ENCODE measurements at regions not wholly inside any gene's neighbourhood (a gene's known extent, or its start where the extent isn't known, plus 50 kb on each side); places are given as distances from the start of the nearest gene placed in this dataset.

DNA sequence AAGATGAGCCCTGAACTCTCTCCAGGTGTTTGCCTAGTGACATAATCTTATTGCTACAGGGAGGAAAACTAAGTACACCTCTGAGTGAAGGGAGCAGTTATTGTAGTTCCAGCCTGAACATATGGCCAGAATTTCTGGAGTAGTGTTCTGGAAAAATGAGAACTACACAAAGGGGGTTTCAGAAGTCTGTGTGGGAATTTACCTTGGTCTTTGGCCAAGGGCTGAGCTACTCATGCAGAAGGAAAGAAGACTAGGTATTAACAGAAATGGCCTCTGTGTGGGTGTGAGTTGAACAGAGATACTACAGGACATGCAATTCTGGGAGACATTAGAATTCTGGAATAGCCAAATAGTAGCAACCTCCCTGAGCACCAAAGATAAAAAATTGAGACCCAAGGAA is 1009.7 kb upstream of the GJE1 start:
- H3K4me2 ChIP-seq = no peak overlapping the region
- no peak overlapping the region for H2AFZ ChIP-seq
- no peaks in the 10 kb centered on the region for H3K79me2 ChIP-seq
- H3K4me1 ChIP-seq (ENCODE audit: insufficient read depth) = no peaks in the 10 kb centered on the region
- no peak overlapping the region for H3K27ac ChIP-seq
- no peak for DNase-seq (ENCODE audit: low spot score)
- no peaks in the 10 kb centered on the region for H4K20me1 ChIP-seq (ENCODE audit: insufficient read depth, poor library complexity, severe bottlenecking)
- H3K27me3 ChIP-seq = no peaks in the 10 kb centered on the region
- H3K4me3 ChIP-seq = no peak overlapping the region
- TF ChIP-seq EZH2phosphoT487 (IDR thresholded peaks at IDR 0.05; ENCODE audit: low read depth, severe bottlenecking, unreplicated experiment) (no peak), EZH2 (IDR thresholded peaks at IDR 0.05; ENCODE audit: borderline replicate concordance) (no peak)
- TF ChIP-seq, protein P1, sequence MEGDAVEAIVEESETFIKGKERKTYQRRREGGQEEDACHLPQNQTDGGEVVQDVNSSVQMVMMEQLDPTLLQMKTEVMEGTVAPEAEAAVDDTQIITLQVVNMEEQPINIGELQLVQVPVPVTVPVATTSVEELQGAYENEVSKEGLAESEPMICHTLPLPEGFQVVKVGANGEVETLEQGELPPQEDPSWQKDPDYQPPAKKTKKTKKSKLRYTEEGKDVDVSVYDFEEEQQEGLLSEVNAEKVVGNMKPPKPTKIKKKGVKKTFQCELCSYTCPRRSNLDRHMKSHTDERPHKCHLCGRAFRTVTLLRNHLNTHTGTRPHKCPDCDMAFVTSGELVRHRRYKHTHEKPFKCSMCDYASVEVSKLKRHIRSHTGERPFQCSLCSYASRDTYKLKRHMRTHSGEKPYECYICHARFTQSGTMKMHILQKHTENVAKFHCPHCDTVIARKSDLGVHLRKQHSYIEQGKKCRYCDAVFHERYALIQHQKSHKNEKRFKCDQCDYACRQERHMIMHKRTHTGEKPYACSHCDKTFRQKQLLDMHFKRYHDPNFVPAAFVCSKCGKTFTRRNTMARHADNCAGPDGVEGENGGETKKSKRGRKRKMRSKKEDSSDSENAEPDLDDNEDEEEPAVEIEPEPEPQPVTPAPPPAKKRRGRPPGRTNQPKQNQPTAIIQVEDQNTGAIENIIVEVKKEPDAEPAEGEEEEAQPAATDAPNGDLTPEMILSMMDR (IDR thresholded peaks at IDR 0.05; ENCODE audit: poor library complexity) = no peak
- H3K9me2 ChIP-seq (replicated peaks; ENCODE audit: insufficient read depth) = no peaks in the 10 kb centered on the region
- no peaks in the 10 kb centered on the region for H3K9me3 ChIP-seq (ENCODE audit: low read depth)
- H3K36me3 ChIP-seq (replicated peaks; ENCODE audit: insufficient read depth, low read depth) = no peaks in the 10 kb centered on the region

DNA sequence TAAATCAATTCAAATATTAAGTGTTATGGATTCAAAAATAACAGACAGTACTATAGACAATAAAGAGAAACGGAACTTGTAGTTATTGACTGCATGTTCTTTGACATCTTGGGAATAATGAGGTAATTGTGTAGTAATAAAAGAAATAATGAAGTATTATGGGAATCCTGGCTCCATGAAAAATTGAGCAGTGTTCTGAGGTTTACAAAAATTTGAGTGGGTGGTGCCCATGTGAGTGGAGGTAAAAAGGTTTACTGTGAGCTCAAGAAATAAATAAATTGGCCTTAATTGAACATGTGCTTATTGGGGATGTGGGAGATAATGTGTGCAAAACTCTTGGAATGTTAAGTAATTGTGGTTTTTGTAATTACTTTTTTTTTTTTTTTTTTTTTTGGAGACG is 1013.7 kb upstream of the GJE1 start:
- Histone ChIP-seq H3K36me3 (replicated peaks; ENCODE audit: insufficient read depth, low read depth) (no peaks in the 10 kb centered on the region), H4K20me1 (ENCODE audit: insufficient read depth, poor library complexity, severe bottlenecking) (no peaks in the 10 kb centered on the region), H3K27ac (no peak overlapping the region), H3K9me2 (replicated peaks; ENCODE audit: insufficient read depth) (no peaks in the 10 kb centered on the region), H3K4me3 (no peak overlapping the region), H3K4me2 (no peak overlapping the region), H3K27me3 (no peaks in the 10 kb centered on the region), H3K9me3 (ENCODE audit: low read depth) (no peaks in the 10 kb centered on the region), H2AFZ (no peak overlapping the region), H3K79me2 (no peaks in the 10 kb centered on the region), H3K4me1 (ENCODE audit: insufficient read depth) (no peaks in the 10 kb centered on the region)
- DNase-seq (ENCODE audit: low spot score) = no peak
- TF ChIP-seq, protein P1 (IDR thresholded peaks at IDR 0.05; ENCODE audit: poor library complexity) = no peak
- TF ChIP-seq EZH2phosphoT487 (IDR thresholded peaks at IDR 0.05; ENCODE audit: low read depth, severe bottlenecking, unreplicated experiment) = no peak
- no peak for TF ChIP-seq EZH2 (IDR thresholded peaks at IDR 0.05; ENCODE audit: borderline replicate concordance)
- WGBS (ENCODE audit: low lambda C conversion rate, missing lambda C conversion rate) = 54% methylated on average over 2 of the region's 2 CpGs

DNA sequence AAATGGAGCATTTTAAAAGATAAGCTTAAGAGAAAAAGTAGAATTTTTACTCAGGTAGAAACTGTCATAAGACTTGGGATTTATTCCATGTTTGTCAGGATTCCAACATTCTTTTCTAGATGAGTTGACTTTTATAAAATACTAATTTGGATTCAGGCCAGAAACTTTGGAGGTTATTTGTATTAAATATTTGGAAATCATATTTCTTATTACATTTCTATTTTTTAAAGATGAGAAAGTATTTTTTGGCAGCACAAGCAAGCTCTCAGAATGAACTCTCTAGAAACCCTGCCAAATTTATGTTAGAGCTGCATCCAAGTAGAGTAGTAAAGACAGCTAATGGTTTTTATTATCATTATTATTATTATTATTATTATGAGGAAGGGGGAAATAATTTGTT is 1014.9 kb upstream of the GJE1 start:
- no peak for DNase-seq (ENCODE audit: low spot score)
- no peaks in the 10 kb centered on the region for H3K36me3 ChIP-seq (replicated peaks; ENCODE audit: insufficient read depth, low read depth)

More for the DNA sequence above, 1014.9 kb upstream of the GJE1 start:
- Histone ChIP-seq H3K79me2 (no peaks in the 10 kb centered on the region), H3K4me3 (no peak overlapping the region), H2AFZ (no peak overlapping the region), H3K27me3 (no peaks in the 10 kb centered on the region), H3K4me2 (no peak overlapping the region), H4K20me1 (ENCODE audit: insufficient read depth, poor library complexity, severe bottlenecking) (no peaks in the 10 kb centered on the region), H3K27ac (no peak overlapping the region), H3K9me3 (ENCODE audit: low read depth) (no peaks in the 10 kb centered on the region), H3K4me1 (ENCODE audit: insufficient read depth) (no peaks in the 10 kb centered on the region), H3K9me2 (replicated peaks; ENCODE audit: insufficient read depth) (no peaks in the 10 kb centered on the region)
- TF ChIP-seq EZH2phosphoT487 (IDR thresholded peaks at IDR 0.05; ENCODE audit: low read depth, severe bottlenecking, unreplicated experiment) (no peak), EZH2 (IDR thresholded peaks at IDR 0.05; ENCODE audit: borderline replicate concordance) (no peak)
- TF ChIP-seq, protein P1 (IDR thresholded peaks at IDR 0.05; ENCODE audit: poor library complexity) = no peak

All from hepatocyte (in vitro differentiated cells).